Coronary artery (tissue), 2 donors: ENCODE measurements at regions not wholly inside any gene's neighbourhood (a gene's known extent, or its start where the extent isn't known, plus 50 kb on each side); places are given as distances from the start of the nearest gene placed in this dataset.

Experiments
- DNase-seq: peaks from one replicate; pipeline ENCODE4 v3.0.0-alpha.2; 2017; ENCODE audit warnings: low spot score
- H3K27ac ChIP-seq, 2 donors: fragments of 200-600 bp; sonication (generic); one replicate each; pipeline ENCODE4 v1.5.1; 2016 to 2019
- H3K4me3 ChIP-seq: fragments of 200-600 bp; sonication (generic); 2 replicates; pipeline ENCODE4 v1.5.1; 2016; ENCODE audit warnings: mild to moderate bottlenecking, moderate library complexity
- TF ChIP-seq, protein P1 (sequence below): fragments of 200-600 bp; sonication (generic); IDR thresholded peaks from one replicate; pipeline ENCODE4 v1.5.1; 2019; ENCODE audit warnings: antibody characterized with exemption

DNA sequence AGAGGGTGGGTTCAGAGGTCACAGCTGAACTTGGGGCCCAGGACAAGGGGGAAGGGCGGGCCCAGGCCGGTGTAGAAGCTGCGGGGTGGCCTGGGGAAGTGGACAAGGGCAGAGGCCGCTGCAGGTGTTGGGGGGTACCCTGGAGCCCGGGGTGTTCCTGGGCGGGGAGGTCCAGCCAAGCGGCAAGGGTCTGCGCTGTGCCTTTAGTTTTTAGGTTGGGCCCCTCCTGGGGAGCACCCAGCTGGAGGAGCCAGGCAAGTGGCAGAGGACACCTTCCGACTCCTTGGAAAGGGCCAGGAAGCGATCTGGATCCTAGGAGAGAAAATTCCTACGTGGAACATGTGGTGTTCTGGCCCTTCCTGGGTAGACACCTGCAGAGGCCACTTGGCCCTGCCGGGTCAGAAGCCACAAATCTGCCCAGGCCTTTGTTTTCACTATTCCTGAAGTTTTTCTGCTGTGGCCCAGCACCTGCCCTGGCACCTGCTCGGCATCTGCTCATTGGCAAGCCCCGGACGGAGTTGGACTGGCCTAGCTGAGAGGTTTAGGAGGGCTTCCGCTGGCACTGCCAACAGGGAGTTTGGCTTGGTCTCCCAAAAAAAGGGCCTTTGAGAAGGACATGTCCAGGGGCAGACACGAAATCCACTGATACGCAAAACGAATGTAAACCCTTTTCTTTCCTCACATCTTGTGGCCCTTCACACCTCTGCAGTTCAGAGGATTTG lies 61.1 kb downstream of the SMUG1 start:
- no peak for DNase-seq
- TF ChIP-seq, protein P1, sequence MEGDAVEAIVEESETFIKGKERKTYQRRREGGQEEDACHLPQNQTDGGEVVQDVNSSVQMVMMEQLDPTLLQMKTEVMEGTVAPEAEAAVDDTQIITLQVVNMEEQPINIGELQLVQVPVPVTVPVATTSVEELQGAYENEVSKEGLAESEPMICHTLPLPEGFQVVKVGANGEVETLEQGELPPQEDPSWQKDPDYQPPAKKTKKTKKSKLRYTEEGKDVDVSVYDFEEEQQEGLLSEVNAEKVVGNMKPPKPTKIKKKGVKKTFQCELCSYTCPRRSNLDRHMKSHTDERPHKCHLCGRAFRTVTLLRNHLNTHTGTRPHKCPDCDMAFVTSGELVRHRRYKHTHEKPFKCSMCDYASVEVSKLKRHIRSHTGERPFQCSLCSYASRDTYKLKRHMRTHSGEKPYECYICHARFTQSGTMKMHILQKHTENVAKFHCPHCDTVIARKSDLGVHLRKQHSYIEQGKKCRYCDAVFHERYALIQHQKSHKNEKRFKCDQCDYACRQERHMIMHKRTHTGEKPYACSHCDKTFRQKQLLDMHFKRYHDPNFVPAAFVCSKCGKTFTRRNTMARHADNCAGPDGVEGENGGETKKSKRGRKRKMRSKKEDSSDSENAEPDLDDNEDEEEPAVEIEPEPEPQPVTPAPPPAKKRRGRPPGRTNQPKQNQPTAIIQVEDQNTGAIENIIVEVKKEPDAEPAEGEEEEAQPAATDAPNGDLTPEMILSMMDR, result no peak
- Histone ChIP-seq H3K27ac (peak overlapping the region; percentile 75 to 90), H3K4me3 (peak overlapping the region; percentile 95)

- no peak overlapping the region for H3K4me3 ChIP-seq
- H3K27ac ChIP-seq, result peak overlapping the region in 1 of 2 donors; percentile 90
- no peak for DNase-seq
- TF ChIP-seq, protein P1, result no peak
Observed at GRCh38 chr12:54128416-54128815, 60.4 kb downstream of the SMUG1 start.

GRCh38 chr12:54129028-54129903 lies 59.5 kb downstream of the SMUG1 start:
- TF ChIP-seq, protein P1, result no peak
- H3K27ac ChIP-seq, result no peak overlapping the region
- no peak for DNase-seq

More at GRCh38 chr12:54129028-54129903, 59.5 kb downstream of the SMUG1 start:
- no peak overlapping the region for H3K4me3 ChIP-seq
